ENCODE measurements at regions not wholly inside any gene's neighbourhood (a gene's known extent, or its start where the extent isn't known, plus 50 kb on each side); places are given as distances from the start of the nearest gene placed in this dataset.

DNA sequence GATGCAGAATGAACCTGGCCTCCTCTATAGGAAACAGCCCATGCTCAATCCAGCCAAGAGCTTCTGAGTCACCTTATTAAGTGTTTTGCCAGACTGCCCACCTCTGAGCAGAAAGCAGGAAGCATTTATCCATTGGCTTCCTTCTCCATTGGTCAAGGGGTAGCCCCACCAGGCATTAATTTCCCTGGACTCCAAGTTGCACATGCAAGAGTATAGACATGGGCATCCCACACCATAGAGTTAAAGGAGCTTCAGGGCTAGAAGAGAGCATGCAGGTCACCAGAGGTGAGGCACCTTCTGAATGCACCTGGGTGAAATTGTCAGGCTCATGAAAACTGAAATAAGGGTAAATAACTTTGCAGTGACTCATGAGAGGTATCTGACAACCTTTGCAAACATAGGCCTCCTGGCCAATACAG is 230.8 kb upstream of the STAC start:
- TF ChIP-seq CTCF (IDR thresholded peaks at IDR 0.05) (no peak), POLR2AphosphoS5 (IDR thresholded peaks at IDR 0.05) (no peak), POLR2A (IDR thresholded peaks at IDR 0.05; ENCODE audit: low read depth) (no peak), EP300 (IDR thresholded peaks at IDR 0.05) (no peak)

Data from esophagus muscularis mucosa (tissue), 4 donors.